ENCODE measurements at regions not wholly inside any gene's neighbourhood (a gene's known extent, or its start where the extent isn't known, plus 50 kb on each side); places are given as distances from the start of the nearest gene placed in this dataset.

- Mint-ChIP-seq H3K4me1 (peaks cover 7 to 14% of the 10 kb centered on the region in 2 donors), H3K27me3 (peaks cover 4 to 6% of the 10 kb centered on the region in 2 donors), H3K4me3 (no peak overlapping the region), H3K9me3 (no peaks in the 10 kb centered on the region), H3K36me3 (no peaks in the 10 kb centered on the region), H3K27ac (no peak overlapping the region)
- ATAC-seq (replicated peaks), result peak; percentile 33
- no peak for DNase-seq
Measured at GRCh38 chr4:10180603-10180926, 64.0 kb upstream of the WDR1 start.

DNA sequence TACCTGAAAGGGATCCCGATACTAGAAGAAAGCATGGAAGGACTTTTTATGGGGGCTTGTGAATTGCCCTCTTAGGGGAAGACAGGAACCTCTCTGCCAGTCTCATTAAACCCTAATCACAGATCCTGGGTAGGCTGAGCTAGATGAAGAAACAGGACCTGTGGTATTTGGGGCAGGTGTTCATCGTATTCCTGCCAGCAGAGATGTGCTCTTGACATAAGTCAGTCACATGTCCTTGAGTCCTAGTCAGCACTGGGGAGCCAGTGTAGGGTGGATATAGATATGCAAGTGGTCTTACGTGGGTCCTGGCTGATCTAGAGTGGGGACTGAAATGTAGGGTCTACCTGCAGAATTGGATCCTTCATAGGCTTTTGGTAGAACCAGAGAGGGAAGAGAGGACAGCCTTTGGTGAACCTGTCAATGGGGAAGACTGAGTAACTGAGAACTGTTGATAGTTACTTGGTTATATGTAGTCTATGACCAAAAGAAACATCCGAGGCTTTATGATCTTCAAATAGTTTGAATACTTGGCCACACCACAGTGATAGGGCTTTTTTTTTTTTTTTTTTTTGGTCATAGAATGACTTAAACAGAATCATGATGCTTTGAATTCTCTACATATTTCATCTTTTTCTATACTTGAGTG, 63.5 kb upstream of the WDR1 start:
- H3K4me3 Mint-ChIP-seq, result no peak overlapping the region

DNA sequence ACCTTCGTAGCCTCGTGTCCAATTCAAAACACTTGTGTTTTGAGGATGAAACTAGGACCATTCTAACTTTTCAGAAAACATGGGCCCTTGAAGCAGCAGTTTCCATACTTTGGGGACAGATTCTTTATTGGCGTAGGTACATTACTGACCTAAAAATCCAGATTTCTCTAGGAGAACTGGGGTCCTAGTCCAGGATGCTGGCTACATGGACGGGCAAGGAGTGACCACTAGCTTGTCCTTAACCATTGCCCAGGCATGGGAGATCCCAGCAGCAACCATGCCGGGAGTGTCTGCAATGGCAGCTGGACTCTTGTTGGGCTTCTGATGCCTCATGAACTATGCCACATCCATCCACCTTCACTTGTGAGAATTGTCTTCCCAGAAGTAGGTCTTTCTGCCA, 62.2 kb upstream of the WDR1 start:
- Mint-ChIP-seq H3K36me3 (no peaks in the 10 kb centered on the region), H3K4me3 (no peak overlapping the region), H3K9me3 (no peaks in the 10 kb centered on the region), H3K4me1 (peaks cover 7 to 14% of the 10 kb centered on the region in 2 donors), H3K27me3 (peaks cover 3 to 8% of the 10 kb centered on the region in 2 donors), H3K27ac (no peak overlapping the region)
- DNase-seq (no peak), ATAC-seq (replicated peaks) (no peak)

More for the DNA sequence above, 63.5 kb upstream of the WDR1 start:
- Mint-ChIP-seq H3K9me3 (no peaks in the 10 kb centered on the region), H3K4me1 (peaks cover 7 to 14% of the 10 kb centered on the region in 2 donors), H3K27ac (no peak overlapping the region), H3K27me3 (peaks cover 0 to 6% of the 10 kb centered on the region in 2 donors), H3K36me3 (no peaks in the 10 kb centered on the region)
- no peak for DNase-seq
- no peak for ATAC-seq (replicated peaks)

GRCh38 chr4:10175626-10176025, 59.0 kb upstream of the WDR1 start:
- H3K36me3 Mint-ChIP-seq, result no peaks in the 10 kb centered on the region
- H3K9me3 Mint-ChIP-seq, result no peaks in the 10 kb centered on the region
- H3K4me3 Mint-ChIP-seq, result no peak overlapping the region
- no peak for ATAC-seq (replicated peaks)
- peaks cover 14 to 18% of the 10 kb centered on the region in 2 donors for H3K27me3 Mint-ChIP-seq
- H3K27ac Mint-ChIP-seq, result no peak overlapping the region
- no peak for DNase-seq
- peaks cover 0 to 1% of the 10 kb centered on the region in 2 donors for H3K4me1 Mint-ChIP-seq

DNA sequence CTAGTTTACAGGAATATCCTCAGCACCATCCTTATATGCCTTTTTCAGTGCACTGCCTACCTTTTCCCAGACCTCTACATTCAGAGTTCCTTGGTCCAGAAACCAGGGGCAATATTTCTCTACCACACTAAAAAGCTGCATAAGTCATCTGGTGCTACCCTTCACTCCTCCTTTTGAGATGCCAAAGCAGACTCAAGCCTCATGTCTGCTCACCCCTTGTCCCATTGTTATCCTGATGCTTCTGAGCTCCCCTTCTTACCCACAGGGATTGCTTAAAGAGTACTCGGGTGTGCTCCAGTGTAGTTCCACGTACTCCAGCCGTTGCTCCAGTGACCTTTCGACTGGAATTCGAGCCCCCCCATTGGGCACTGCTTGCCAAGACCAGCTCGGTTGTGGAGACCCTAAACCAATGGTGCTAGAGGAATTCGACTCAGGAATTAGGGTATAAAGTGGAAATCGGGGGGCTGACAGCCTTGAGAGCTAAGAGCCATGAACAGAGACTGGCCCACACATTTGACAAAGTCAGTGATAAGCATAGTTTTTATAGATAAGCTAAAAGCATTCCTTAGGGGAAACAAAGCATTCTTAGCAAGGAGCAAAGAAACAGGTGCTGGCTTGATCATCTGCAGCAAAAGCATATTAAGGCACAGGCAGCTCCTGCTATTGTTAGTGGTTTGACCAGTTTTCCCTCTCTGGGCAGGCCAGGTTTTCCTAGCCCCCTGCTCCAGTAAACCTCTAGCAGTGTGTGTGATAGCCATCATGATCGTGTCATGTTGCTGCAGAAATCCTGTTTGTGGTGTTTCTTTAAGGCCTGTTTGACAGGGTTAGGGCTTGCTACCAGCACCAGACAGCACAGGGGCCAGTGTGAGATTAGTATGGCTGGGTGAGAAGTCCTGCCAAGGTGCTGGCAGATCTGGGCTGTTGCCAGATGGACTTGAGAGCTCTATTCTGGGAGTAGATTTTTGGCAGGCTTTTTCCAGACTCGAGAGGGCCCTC, 57.5 kb upstream of the WDR1 start:
- Mint-ChIP-seq H3K4me1 (peaks cover 0 to 1% of the 10 kb centered on the region in 2 donors), H3K27me3 (peaks cover 18 to 19% of the 10 kb centered on the region in 2 donors), H3K36me3 (no peaks in the 10 kb centered on the region), H3K9me3 (no peaks in the 10 kb centered on the region), H3K4me3 (no peak overlapping the region), H3K27ac (no peak overlapping the region)
- ATAC-seq (replicated peaks) (no peak), DNase-seq (no peak)

GRCh38 chr4:10173037-10173753, 56.6 kb upstream of the WDR1 start:
- Mint-ChIP-seq H3K36me3 (no peaks in the 10 kb centered on the region), H3K27ac (no peak overlapping the region), H3K4me3 (no peak overlapping the region), H3K27me3 (peaks cover 18 to 19% of the 10 kb centered on the region in 2 donors), H3K4me1 (peaks cover 0 to 1% of the 10 kb centered on the region in 2 donors), H3K9me3 (no peaks in the 10 kb centered on the region)
- ATAC-seq (replicated peaks) (no peak), DNase-seq (no peak)

DNA sequence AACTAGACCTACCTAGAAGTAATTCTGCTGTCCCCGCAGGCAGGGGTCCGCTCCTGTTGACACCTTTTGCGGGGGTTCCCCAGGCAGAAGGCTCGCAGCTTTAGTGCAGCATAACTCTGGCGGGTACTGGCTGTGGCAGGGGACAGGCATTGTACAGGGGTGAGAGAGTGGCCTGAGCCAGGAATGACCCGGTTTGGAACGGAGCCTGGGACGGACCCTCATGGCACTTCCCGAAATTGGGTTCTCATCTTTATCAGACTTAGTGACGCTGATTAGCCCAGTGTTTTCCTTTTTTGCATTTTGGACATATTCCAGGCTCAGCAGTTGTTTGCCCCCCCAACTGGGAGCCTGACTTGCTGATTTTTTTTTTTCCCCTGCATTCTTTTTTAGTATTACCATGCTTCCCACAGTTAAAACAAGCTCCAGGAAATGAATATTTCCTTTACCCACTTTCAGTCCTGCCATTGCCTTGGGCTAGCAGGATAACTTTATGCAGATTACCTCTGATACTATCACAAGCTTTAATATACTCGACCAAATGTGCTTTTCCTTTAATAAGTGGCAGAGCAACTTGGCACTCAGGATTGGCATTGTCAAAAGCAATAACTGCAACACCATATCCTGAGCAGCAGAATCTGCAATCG, 55.8 kb upstream of the WDR1 start:
- ATAC-seq (replicated peaks) (no peak), DNase-seq (no peak)
- H3K4me3 Mint-ChIP-seq, result no peak overlapping the region
- H3K4me1 Mint-ChIP-seq, result peaks cover 0 to 1% of the 10 kb centered on the region in 2 donors
- no peaks in the 10 kb centered on the region for H3K36me3 Mint-ChIP-seq
- no peak overlapping the region for H3K27ac Mint-ChIP-seq
- H3K9me3 Mint-ChIP-seq, result no peaks in the 10 kb centered on the region
- peaks cover 18 to 19% of the 10 kb centered on the region in 2 donors for H3K27me3 Mint-ChIP-seq

- DNase-seq, result no peak
- Mint-ChIP-seq H3K4me3 (no peak overlapping the region), H3K27ac (no peak overlapping the region), H3K27me3 (peaks cover 18 to 19% of the 10 kb centered on the region in 2 donors), H3K9me3 (no peaks in the 10 kb centered on the region), H3K4me1 (peaks cover 0 to 1% of the 10 kb centered on the region in 2 donors), H3K36me3 (no peaks in the 10 kb centered on the region)
- no peak for ATAC-seq (replicated peaks)
Measured at GRCh38 chr4:10171055-10171454, 54.5 kb upstream of the WDR1 start.

GRCh38 chr4:10169839-10170387, 53.3 kb upstream of the WDR1 start:
- peaks cover 0 to 1% of the 10 kb centered on the region in 2 donors for H3K4me1 Mint-ChIP-seq
- H3K36me3 Mint-ChIP-seq, result no peaks in the 10 kb centered on the region
- no peak overlapping the region for H3K4me3 Mint-ChIP-seq
- DNase-seq, result no peak
- ATAC-seq (replicated peaks), result no peak
- peaks cover 18 to 19% of the 10 kb centered on the region in 2 donors for H3K27me3 Mint-ChIP-seq
- H3K27ac Mint-ChIP-seq, result no peak overlapping the region
- no peaks in the 10 kb centered on the region for H3K9me3 Mint-ChIP-seq

DNA sequence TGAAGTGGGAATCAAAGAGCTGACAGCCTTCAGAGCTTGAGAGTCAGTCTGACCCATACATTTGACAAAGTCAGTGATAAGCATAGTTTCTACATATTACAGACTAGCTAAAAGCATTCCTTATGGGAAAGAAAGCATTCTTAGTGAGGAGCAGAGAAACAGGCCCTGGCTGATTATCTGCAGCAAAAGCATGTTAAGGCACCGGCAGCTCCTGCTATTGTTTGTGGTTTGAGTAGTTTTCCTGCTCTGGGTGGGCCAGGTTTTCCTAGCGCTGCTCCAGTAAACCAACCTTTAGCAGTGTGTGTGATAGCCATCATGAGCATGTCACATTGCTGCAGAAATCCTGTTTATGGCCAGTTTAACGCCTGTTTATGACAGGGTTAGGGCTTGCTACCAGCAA, 51.6 kb upstream of the WDR1 start:
- DNase-seq (no peak), ATAC-seq (replicated peaks) (no peak)
- no peak overlapping the region for H3K4me3 Mint-ChIP-seq
- peaks cover 9 to 15% of the 10 kb centered on the region in 2 donors for H3K27me3 Mint-ChIP-seq
- no peak overlapping the region for H3K27ac Mint-ChIP-seq
- no peaks in the 10 kb centered on the region for H3K4me1 Mint-ChIP-seq
- no peaks in the 10 kb centered on the region for H3K36me3 Mint-ChIP-seq
- H3K9me3 Mint-ChIP-seq, result no peaks in the 10 kb centered on the region

- no peak for DNase-seq
- ATAC-seq (replicated peaks), result no peak
- Mint-ChIP-seq H3K27me3 (peaks cover 5 to 9% of the 10 kb centered on the region in 2 donors), H3K9me3 (no peaks in the 10 kb centered on the region), H3K27ac (no peak overlapping the region), H3K4me1 (no peaks in the 10 kb centered on the region), H3K36me3 (no peaks in the 10 kb centered on the region), H3K4me3 (no peak overlapping the region)
Measured at GRCh38 chr4:10167201-10167600, 50.6 kb upstream of the WDR1 start.

All from stimulated activated naive B cell treated with anti-CD40 and anti-IgM and Interleukin-4, amounts not matched to agents 10 μg/mL and 1 μg/mL and 100 μg/mL, for 72 hours (primary cell).